Activated CD4-positive, alpha-beta T cell treated with anti-CD3 and anti-CD28 coated beads for 36 hours (primary cell): ENCODE measurements at regions not wholly inside any gene's neighbourhood (a gene's known extent, or its start where the extent isn't known, plus 50 kb on each side); places are given as distances from the start of the nearest gene placed in this dataset.
"Not testable (repeated sequence)": the region's sequence is repeated elsewhere in the genome, so short reads cannot be mapped to it uniquely, and the experiment has no call there.

ENCODE experiments used
- ATAC-seq: fragments of 200-7000 bp; cut with Tn5 transposase; one replicate; pipeline ENCODE4 v1.10.0; 2021; ENCODE audit warnings: mild to moderate bottlenecking, moderate library complexity
- CTCF ChIA-PET: fragments of 350-600 bp; sonication (Branson Sonifier 250); formaldehyde crosslinking; loops from one replicate; lab custom pipeline; 2021; ENCODE audit warnings: antibody characterized with exemption; lab: Charles Lee
- POLR2A ChIA-PET: fragments of 350-600 bp; sonication (Branson Sonifier 250); formaldehyde crosslinking; loops from one replicate; lab custom pipeline; 2021; ENCODE audit warnings: antibody characterized with exemption, inconsistent platforms; lab: Charles Lee
- DNase-seq: peaks from one replicate; pipeline ENCODE4 v3.0.0-alpha.2; 2020
- H3K27ac Mint-ChIP-seq: one replicate; pipeline ENCODE4 v1.8.0; 2021; ENCODE audit warnings: mixed read lengths
- H3K27me3 Mint-ChIP-seq: one replicate; pipeline ENCODE4 v1.8.0; 2021; ENCODE audit warnings: mixed read lengths
- H3K36me3 Mint-ChIP-seq: one replicate; pipeline ENCODE4 v1.8.0; 2021; ENCODE audit warnings: low read depth, mixed read lengths
- H3K4me1 Mint-ChIP-seq: one replicate; pipeline ENCODE4 v1.8.0; 2021; ENCODE audit warnings: mixed read lengths
- H3K4me3 Mint-ChIP-seq: one replicate; pipeline ENCODE4 v1.8.0; 2021; ENCODE audit warnings: mild to moderate bottlenecking, moderate library complexity, mixed read lengths
- H3K9me3 Mint-ChIP-seq: one replicate; pipeline ENCODE4 v1.8.0; 2021; ENCODE audit warnings: low read depth, mixed read lengths
- intact Hi-C, 2 experiments: fragments of 100-400 bp; cut with DNase I in 1 of 2; cut with micrococcal nuclease in 1 of 2; formaldehyde crosslinking; loops; one replicate each; pipeline versions ENCODE4 v1.14.2 to v1.15.1; 2022 to 2024; cut with DNase I, micrococcal nuclease

GRCh38 chr13:18944501-18945068, 237.0 kb downstream of the TUBA3C start:
- Mint-ChIP-seq H3K27ac (no peak overlapping the region), H3K36me3 (no peaks in the 10 kb centered on the region), H3K27me3 (no peaks in the 10 kb centered on the region), H3K4me1 (no peaks in the 10 kb centered on the region), H3K9me3 (no peaks in the 10 kb centered on the region), H3K4me3 (no peak overlapping the region)
- ChIA-PET CTCF (no interaction called here), POLR2A (interaction anchor here (0.7 kb wide), 1 partner anchor 34 kb away, joined by 4 read pairs; no protein-coding TSS in a partner anchor)
- intact Hi-C loops = no loop called here
- ATAC-seq = no peak
- no peak for DNase-seq

GRCh38 chr13:18943721-18944391, 237.8 kb downstream of the TUBA3C start:
- H3K4me1 Mint-ChIP-seq = no peaks in the 10 kb centered on the region
- ATAC-seq = no peak
- intact Hi-C loops = no loop called here

GRCh38 chr13:18943273-18943672, 238.4 kb downstream of the TUBA3C start:
- ATAC-seq = no peak

More at GRCh38 chr13:18943721-18944391, 237.8 kb downstream of the TUBA3C start:
- no peaks in the 10 kb centered on the region for H3K36me3 Mint-ChIP-seq
- no peak overlapping the region for H3K4me3 Mint-ChIP-seq
- no peaks in the 10 kb centered on the region for H3K9me3 Mint-ChIP-seq
- H3K27me3 Mint-ChIP-seq = no peaks in the 10 kb centered on the region
- CTCF ChIA-PET = no interaction called here
- POLR2A ChIA-PET = no interaction called here
- DNase-seq = no peak
- no peak overlapping the region for H3K27ac Mint-ChIP-seq

GRCh38 chr13:18936104-18936503, 245.5 kb downstream of the TUBA3C start:
- no peak for ATAC-seq
- Mint-ChIP-seq H3K4me3 (no peak overlapping the region), H3K4me1 (no peaks in the 10 kb centered on the region), H3K27ac (no peak overlapping the region), H3K36me3 (no peaks in the 10 kb centered on the region), H3K27me3 (peaks cover 11% of the 10 kb centered on the region), H3K9me3 (no peaks in the 10 kb centered on the region)
- intact Hi-C loops = no loop called here
- ChIA-PET POLR2A (no interaction called here), CTCF (no interaction called here)
- DNase-seq = no peak

More at GRCh38 chr13:18943273-18943672, 238.4 kb downstream of the TUBA3C start:
- intact Hi-C loops = no loop called here
- Mint-ChIP-seq H3K4me1 (no peaks in the 10 kb centered on the region), H3K36me3 (no peaks in the 10 kb centered on the region), H3K9me3 (no peaks in the 10 kb centered on the region), H3K27ac (no peak overlapping the region), H3K4me3 (no peak overlapping the region), H3K27me3 (no peaks in the 10 kb centered on the region)
- CTCF ChIA-PET = no interaction called here
- POLR2A ChIA-PET = no interaction called here
- DNase-seq = no peak

- intact Hi-C loops = no loop called here
- DNase-seq (no peak), ATAC-seq (no peak)
- no peaks in the 10 kb centered on the region for H3K36me3 Mint-ChIP-seq
- no peaks in the 10 kb centered on the region for H3K27me3 Mint-ChIP-seq
- H3K4me3 Mint-ChIP-seq = no peak overlapping the region
- no peaks in the 10 kb centered on the region for H3K4me1 Mint-ChIP-seq
- H3K9me3 Mint-ChIP-seq = no peaks in the 10 kb centered on the region
- no peak overlapping the region for H3K27ac Mint-ChIP-seq
- CTCF ChIA-PET = no interaction called here
- POLR2A ChIA-PET = no interaction called here
Observed at GRCh38 chr13:18921063-18921462, 260.6 kb downstream of the TUBA3C start.

- ATAC-seq, CTCF ChIA-PET, intact Hi-C loops, DNase-seq, H3K36me3 Mint-ChIP-seq, POLR2A ChIA-PET, H3K4me3 Mint-ChIP-seq, H3K27ac Mint-ChIP-seq, H3K4me1 Mint-ChIP-seq, H3K27me3 Mint-ChIP-seq: not testable (repeated sequence)
- peaks cover 15% of the 10 kb centered on the region for H3K9me3 Mint-ChIP-seq
Observed at GRCh38 chr13:18905096-18905495, 276.5 kb downstream of the TUBA3C start.

GRCh38 chr13:18895411-18895810, 286.2 kb downstream of the TUBA3C start:
- H3K4me1 Mint-ChIP-seq, intact Hi-C loops, H3K36me3 Mint-ChIP-seq, CTCF ChIA-PET, H3K9me3 Mint-ChIP-seq, H3K4me3 Mint-ChIP-seq, DNase-seq, POLR2A ChIA-PET, ATAC-seq, H3K27ac Mint-ChIP-seq, H3K27me3 Mint-ChIP-seq: not testable (repeated sequence)

GRCh38 chr13:18891242-18891641, 290.4 kb downstream of the TUBA3C start:
- H3K27me3 Mint-ChIP-seq, POLR2A ChIA-PET, H3K27ac Mint-ChIP-seq, ATAC-seq, H3K9me3 Mint-ChIP-seq, H3K4me1 Mint-ChIP-seq, H3K4me3 Mint-ChIP-seq, H3K36me3 Mint-ChIP-seq, intact Hi-C loops, DNase-seq, CTCF ChIA-PET: not testable (repeated sequence)

- H3K27ac Mint-ChIP-seq = peak overlapping the region; percentile 84
- peak; percentile 91 for ATAC-seq
- peak; percentile 70 for DNase-seq
- POLR2A ChIA-PET, H3K9me3 Mint-ChIP-seq, H3K4me1 Mint-ChIP-seq, CTCF ChIA-PET, intact Hi-C loops, H3K27me3 Mint-ChIP-seq, H3K36me3 Mint-ChIP-seq: not testable (repeated sequence)
- peak overlapping the region; percentile 73 for H3K4me3 Mint-ChIP-seq
Observed at GRCh38 chr13:18874875-18875789, 306.5 kb downstream of the TUBA3C start.

- H3K4me1 Mint-ChIP-seq, H3K4me3 Mint-ChIP-seq, H3K9me3 Mint-ChIP-seq, DNase-seq, H3K36me3 Mint-ChIP-seq, H3K27me3 Mint-ChIP-seq, CTCF ChIA-PET, H3K27ac Mint-ChIP-seq, POLR2A ChIA-PET, ATAC-seq, intact Hi-C loops: not testable (repeated sequence)
Observed at GRCh38 chr13:18870557-18870956, 311.1 kb downstream of the TUBA3C start.

- H3K4me3 Mint-ChIP-seq, intact Hi-C loops, ATAC-seq, H3K27ac Mint-ChIP-seq, DNase-seq, CTCF ChIA-PET, H3K9me3 Mint-ChIP-seq, H3K27me3 Mint-ChIP-seq, POLR2A ChIA-PET, H3K36me3 Mint-ChIP-seq, H3K4me1 Mint-ChIP-seq: not testable (repeated sequence)
Observed at GRCh38 chr13:18869365-18869764, 312.3 kb downstream of the TUBA3C start.
